H1 (cell line): ENCODE measurements at regions not wholly inside any gene's neighbourhood (a gene's known extent, or its start where the extent isn't known, plus 50 kb on each side); places are given as distances from the start of the nearest gene placed in this dataset.

Source experiments
- CTCF ChIA-PET: fragments of 300-600 bp; sonication (Branson Sonifier 250); formaldehyde crosslinking; loops from one replicate; lab custom pipeline; 2021; ENCODE audit not compliant: partially characterized antibody; lab: Charles Lee
- POLR2A ChIA-PET: fragments of 300-600 bp; sonication (Branson Sonifier 250); formaldehyde crosslinking; loops from one replicate; lab custom pipeline; 2021; ENCODE audit warnings: inconsistent platforms; ENCODE audit not compliant: partially characterized antibody; lab: Charles Lee
- DNase-seq, 2 experiments: peaks; one replicate each; pipeline versions ENCODE4 v3.0.0 to v3.0.0-alpha.2; 2010 to 2022; ENCODE audit warnings: low spot score in 2 of 2, low read depth in 1 of 2, mixed read lengths in 1 of 2
- FAIRE-seq: peaks from 2 replicates; lab custom pipeline; 2011; peaks lifted over from hg19 to GRCh38; lab: Jason Lieb, UNC
- H2AFZ ChIP-seq: 2 replicates; pipeline ENCODE4 v1.8.1; 2012; ENCODE audit warnings: low read length, inconsistent platforms
- H2AK5ac ChIP-seq: 2 replicates; pipeline ENCODE4 v1.6.1; 2013; ENCODE audit warnings: low read depth, low read length
- H2BK120ac ChIP-seq: replicated peaks from 2 replicates; pipeline ENCODE3; 2013; ENCODE audit warnings: low read depth, low read length, inconsistent platforms
- H2BK12ac ChIP-seq: 2 replicates; pipeline ENCODE4 v1.6.1; 2013; ENCODE audit warnings: low read depth, low read length
- H2BK15ac ChIP-seq: 2 replicates; pipeline ENCODE4 v1.6.1; 2013; ENCODE audit warnings: low read length
- H2BK20ac ChIP-seq: 2 replicates; pipeline ENCODE4 v1.6.1; 2013; ENCODE audit warnings: low read length
- H2BK5ac ChIP-seq: 2 replicates; pipeline ENCODE4 v1.6.1; 2013; ENCODE audit warnings: low read depth, low read length
- H3K14ac ChIP-seq: 2 replicates; pipeline ENCODE4 v1.6.1; 2013; ENCODE audit warnings: inconsistent platforms; ENCODE audit not compliant: insufficient read length
- H3K18ac ChIP-seq: 2 replicates; pipeline ENCODE4 v1.6.1; 2013; ENCODE audit warnings: low read length; ENCODE audit errors: extremely low read depth
- H3K23ac ChIP-seq: 2 replicates; pipeline ENCODE4 v1.6.1; 2013; ENCODE audit warnings: inconsistent platforms; ENCODE audit not compliant: insufficient read length
- H3K23me2 ChIP-seq: 2 replicates; pipeline ENCODE4 v1.6.1; 2013; ENCODE audit warnings: low read depth, low read length
- H3K27ac ChIP-seq: 2 replicates; pipeline ENCODE4 v1.6.1; 2011; ENCODE audit warnings: low read depth, low read length, inconsistent platforms
- H3K27me3 ChIP-seq, 4 experiments: replicated peaks in 1 of 4; 1 replicate in 1 of 4; 2 replicates in 3 of 4; pipeline versions ENCODE4 v1.6.1 to v1.8.1; 2011 to 2013; ENCODE audit warnings: low read length in 3 of 4, mild to moderate bottlenecking in 3 of 4, inconsistent platforms in 2 of 4, mixed read lengths in 2 of 4, moderate library complexity in 1 of 4; ENCODE audit not compliant: control insufficient read depth in 3 of 4, insufficient read depth in 3 of 4; ENCODE audit errors: extremely low read depth in 1 of 4
- H3K36me3 ChIP-seq, 4 experiments: 2 replicates each; pipeline versions ENCODE4 v1.6.1 to v1.8.1; 2011 to 2013; ENCODE audit warnings: mild to moderate bottlenecking in 4 of 4, low read length in 3 of 4, moderate library complexity in 2 of 4, control low read depth in 1 of 4, inconsistent platforms in 1 of 4; ENCODE audit not compliant: insufficient read depth in 4 of 4, control insufficient read depth in 2 of 4
- H3K4ac ChIP-seq: replicated peaks from 2 replicates; pipeline ENCODE3; 2013; ENCODE audit warnings: low read length, low read depth, mixed read lengths, inconsistent platforms; ENCODE audit not compliant: insufficient read length
- H3K4me1 ChIP-seq, 4 experiments: replicated peaks in 1 of 4; 1 replicate in 1 of 4; 2 replicates in 3 of 4; pipeline versions ENCODE4 v1.6.1 to v1.8.1; 2011 to 2013; ENCODE audit warnings: low read length in 3 of 4, inconsistent platforms in 2 of 4, mixed read lengths in 1 of 4; ENCODE audit not compliant: insufficient read depth in 4 of 4, control insufficient read depth in 3 of 4
- H3K4me2 ChIP-seq, 2 experiments: 2 replicates each; pipeline versions ENCODE4 v1.6.1 to v1.8.1; 2011 to 2013; ENCODE audit warnings: low read depth in 2 of 2, low read length in 2 of 2, control low read depth in 1 of 2, inconsistent platforms in 1 of 2, mild to moderate bottlenecking in 1 of 2; ENCODE audit not compliant: insufficient read depth in 1 of 2
- H3K4me3 ChIP-seq, 4 experiments: fragments of 200-600, 300-600 bp in 1 of 4; sonication (generic), shearing (Covaris generic), sonication (Bioruptor Twin) in 1 of 4; 2 replicates each; pipeline versions ENCODE4 v1.5.1 to v1.8.1; 2011 to 2016; ENCODE audit warnings: low read length in 4 of 4, low read depth in 3 of 4, control low read depth in 2 of 4, inconsistent platforms in 2 of 4, mild to moderate bottlenecking in 2 of 4, mixed read lengths in 1 of 4, moderate library complexity in 1 of 4; ENCODE audit not compliant: insufficient read depth in 2 of 4; ENCODE audit errors: extremely low read depth in 1 of 4
- H3K56ac ChIP-seq: replicated peaks from 2 replicates; pipeline ENCODE3; 2013; ENCODE audit warnings: low read depth, mild to moderate bottlenecking, mixed read lengths, low read length, inconsistent platforms; ENCODE audit not compliant: insufficient read length
- H3K79me1 ChIP-seq: 2 replicates; pipeline ENCODE4 v1.6.1; 2013; ENCODE audit warnings: low read depth, low read length, control low read depth
- H3K79me2 ChIP-seq, 2 experiments: 2 replicates each; pipeline versions ENCODE4 v1.6.1 to v1.8.1; 2012 to 2013; ENCODE audit warnings: low read length in 2 of 2, mild to moderate bottlenecking in 2 of 2, inconsistent platforms in 1 of 2; ENCODE audit not compliant: insufficient read depth in 2 of 2, control insufficient read depth in 1 of 2
- H3K9ac ChIP-seq, 4 experiments: replicated peaks in 1 of 4; 1 replicate in 1 of 4; 2 replicates in 3 of 4; pipeline versions ENCODE4 v1.6.1 to v1.8.1; 2011 to 2013; ENCODE audit warnings: low read depth in 3 of 4, low read length in 3 of 4, control low read depth in 2 of 4, mild to moderate bottlenecking in 2 of 4, moderate library complexity in 2 of 4, inconsistent platforms in 1 of 4; ENCODE audit errors: extremely low read depth in 1 of 4
- H3K9me3 ChIP-seq, 2 experiments: 2 replicates each; pipeline versions ENCODE4 v1.6.1 to v1.8.1; 2012 to 2013; ENCODE audit warnings: mild to moderate bottlenecking in 2 of 2, moderate library complexity in 2 of 2, control low read depth in 1 of 2, inconsistent platforms in 1 of 2, low read depth in 1 of 2, low read length in 1 of 2, mixed read lengths in 1 of 2; ENCODE audit not compliant: insufficient read depth in 2 of 2
- H4K20me1 ChIP-seq, 2 experiments: replicated peaks in 1 of 2; 2 replicates each; pipeline versions ENCODE3 to v1.8.1; 2011 to 2013; ENCODE audit warnings: inconsistent platforms in 2 of 2, low read length in 2 of 2, mild to moderate bottlenecking in 1 of 2; ENCODE audit not compliant: insufficient read depth in 2 of 2, control insufficient read depth in 1 of 2
- H4K5ac ChIP-seq: 2 replicates; pipeline ENCODE4 v1.6.1; 2013; ENCODE audit warnings: low read length, low read depth, mixed read lengths, inconsistent platforms; ENCODE audit not compliant: insufficient read length
- H4K8ac ChIP-seq: 2 replicates; pipeline ENCODE4 v1.8.0; 2013; ENCODE audit warnings: mild to moderate bottlenecking, moderate library complexity, low read length, inconsistent platforms; ENCODE audit not compliant: insufficient read depth; ENCODE audit errors: extremely low read depth
- H4K91ac ChIP-seq: replicated peaks from 2 replicates; pipeline ENCODE3; 2013; ENCODE audit warnings: low read length, mixed read lengths, inconsistent platforms; ENCODE audit not compliant: insufficient read length
- ATF2 ChIP-seq: IDR thresholded peaks from 2 replicates; pipeline ENCODE4 v1.6.1; 2012; ENCODE audit warnings: low read length, inconsistent platforms
- CTBP2 ChIP-seq: IDR thresholded peaks from 2 replicates; pipeline ENCODE4 v1.7.0; 2011; ENCODE audit warnings: borderline replicate concordance, mild to moderate bottlenecking, moderate library complexity, mixed read lengths, low read length; ENCODE audit not compliant: insufficient read depth, insufficient read length
- EGR1 ChIP-seq: IDR thresholded peaks from 2 replicates; pipeline ENCODE4 v1.6.1; 2011; ENCODE audit warnings: low read depth, low read length, borderline replicate concordance
- POLR2A ChIP-seq, 2 experiments: IDR thresholded peaks; 1 replicate in 1 of 2; 2 replicates in 1 of 2; pipeline ENCODE4 v1.6.1; 2011; ENCODE audit warnings: low read depth in 2 of 2, low read length in 2 of 2, mild to moderate bottlenecking in 2 of 2; ENCODE audit errors: control extremely low read depth in 1 of 2
- SRF ChIP-seq: IDR thresholded peaks from 2 replicates; pipeline ENCODE4 v1.6.1; 2011; ENCODE audit warnings: mild to moderate bottlenecking, low read depth, low read length, moderate library complexity
- TEAD4 ChIP-seq: IDR thresholded peaks from 2 replicates; pipeline ENCODE4 v1.6.1; 2012; ENCODE audit warnings: low read depth, low read length, inconsistent platforms, mixed read lengths
- ZNF274 ChIP-seq: IDR thresholded peaks from 2 replicates; pipeline ENCODE4 v1.7.0; 2012; ENCODE audit warnings: low read length, borderline replicate concordance; ENCODE audit errors: extremely low read depth
- WGBS, 2 experiments: shearing (Covaris generic) in 1 of 2; methylation state at CpG; one replicate each; pipeline versions ENCODE4 v1.1.6 to v1.1.7; 2013 to 2015; ENCODE audit warnings: low lambda C conversion rate in 2 of 2, mixed read lengths in 2 of 2, inconsistent platforms in 1 of 2, low coverage in 1 of 2, missing lambda C conversion rate in 1 of 2; ENCODE audit not compliant: insufficient replicate concordance in 2 of 2, insufficient coverage in 1 of 2, insufficient read length in 1 of 2; ENCODE audit errors: extremely low coverage in 1 of 2, missing lambda C conversion rate in 1 of 2; 5-methylcytosine and 5-hydroxymethylcytosine counted together
- TF ChIP-seq, protein P1 (sequence below): IDR thresholded peaks from 2 replicates; pipeline ENCODE4 v1.6.1; 2011; ENCODE audit warnings: low read depth, mild to moderate bottlenecking, low read length; ENCODE audit not compliant: insufficient read depth
- TF ChIP-seq, protein P2 (sequence below), 3 experiments: IDR thresholded peaks; 1 replicate in 2 of 3; 2 replicates in 1 of 3; pipeline versions ENCODE4 v1.5.1 to v1.6.1; 2011; ENCODE audit warnings: low read length in 3 of 3, mild to moderate bottlenecking in 3 of 3, inconsistent platforms in 2 of 3, low read depth in 1 of 3, moderate library complexity in 1 of 3; ENCODE audit not compliant: insufficient read depth in 1 of 3; ENCODE audit errors: control extremely low read depth in 1 of 3

- Histone ChIP-seq H3K4me1 (peaks cover 0 to 5% (median 0%) of the 10 kb centered on the region in 4 experiments; a peak in 1 of 7 replicates), H2AK5ac (no peak overlapping the region), H3K27ac (no peak overlapping the region), H3K23me2 (peaks cover 5% of the 10 kb centered on the region; the same call in 1 of the 2 replicates), H2BK12ac (no peak overlapping the region), H2BK15ac (no peak overlapping the region), H3K9me3 (no peaks in the 10 kb centered on the region), H4K91ac (no peak overlapping the region), H3K27me3 (no peaks in the 10 kb centered on the region), H2BK120ac (no peak overlapping the region), H4K5ac (no peak overlapping the region), H3K18ac (no peak overlapping the region), H3K56ac (no peak overlapping the region), H3K79me2 (no peaks in the 10 kb centered on the region), H3K79me1 (no peaks in the 10 kb centered on the region), H4K8ac (no peak overlapping the region), H3K9ac (no peak overlapping the region), H3K4me2 (no peak overlapping the region), H3K4ac (no peak overlapping the region), H2BK5ac (no peak overlapping the region), H3K23ac (no peak overlapping the region), H2BK20ac (no peak overlapping the region), H3K36me3 (no peaks in the 10 kb centered on the region), H3K4me3 (no peak overlapping the region), H2AFZ (no peak overlapping the region), H3K14ac (no peak overlapping the region), H4K20me1 (no peaks in the 10 kb centered on the region)
- WGBS, 2 experiments = 90% methylated on average over 3 of the region's 3 CpGs; no CpG with 5 or more reads in 1 of the 2 experiments
- FAIRE-seq (no peak), DNase-seq (no peak)
- ChIA-PET POLR2A (no interaction called here), CTCF (interaction anchor here (1.2 to 2.6 kb wide), 3 partner anchors 8 to 17 kb away, joined by 4 to 20 read pairs (median 4); no protein-coding TSS in a partner anchor)
- no peak for TF ChIP-seq CTBP2
- TF ChIP-seq SRF = no peak
- TF ChIP-seq, protein P1, sequence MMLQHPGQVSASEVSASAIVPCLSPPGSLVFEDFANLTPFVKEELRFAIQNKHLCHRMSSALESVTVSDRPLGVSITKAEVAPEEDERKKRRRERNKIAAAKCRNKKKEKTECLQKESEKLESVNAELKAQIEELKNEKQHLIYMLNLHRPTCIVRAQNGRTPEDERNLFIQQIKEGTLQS = no peak
- no peak for TF ChIP-seq POLR2A (IDR thresholded peaks at IDR 0.05; ENCODE audit: control extremely low read depth in 1 of 2, low read depth in 2 of 2, low read length in 2 of 2)
- no peak for TF ChIP-seq ZNF274
- TF ChIP-seq ATF2 = no peak
- TF ChIP-seq EGR1 = no peak
- TF ChIP-seq, protein P2, sequence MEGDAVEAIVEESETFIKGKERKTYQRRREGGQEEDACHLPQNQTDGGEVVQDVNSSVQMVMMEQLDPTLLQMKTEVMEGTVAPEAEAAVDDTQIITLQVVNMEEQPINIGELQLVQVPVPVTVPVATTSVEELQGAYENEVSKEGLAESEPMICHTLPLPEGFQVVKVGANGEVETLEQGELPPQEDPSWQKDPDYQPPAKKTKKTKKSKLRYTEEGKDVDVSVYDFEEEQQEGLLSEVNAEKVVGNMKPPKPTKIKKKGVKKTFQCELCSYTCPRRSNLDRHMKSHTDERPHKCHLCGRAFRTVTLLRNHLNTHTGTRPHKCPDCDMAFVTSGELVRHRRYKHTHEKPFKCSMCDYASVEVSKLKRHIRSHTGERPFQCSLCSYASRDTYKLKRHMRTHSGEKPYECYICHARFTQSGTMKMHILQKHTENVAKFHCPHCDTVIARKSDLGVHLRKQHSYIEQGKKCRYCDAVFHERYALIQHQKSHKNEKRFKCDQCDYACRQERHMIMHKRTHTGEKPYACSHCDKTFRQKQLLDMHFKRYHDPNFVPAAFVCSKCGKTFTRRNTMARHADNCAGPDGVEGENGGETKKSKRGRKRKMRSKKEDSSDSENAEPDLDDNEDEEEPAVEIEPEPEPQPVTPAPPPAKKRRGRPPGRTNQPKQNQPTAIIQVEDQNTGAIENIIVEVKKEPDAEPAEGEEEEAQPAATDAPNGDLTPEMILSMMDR (IDR thresholded peaks at IDR 0.05; ENCODE audit: control extremely low read depth in 1 of 3, insufficient read depth in 1 of 3, low read depth in 1 of 3, low read length in 3 of 3) = no peak
- TF ChIP-seq TEAD4 = no peak
These were observed 493.8 kb downstream of the VRK1 start for GRCh38 chr14:97290977-97291376.
